Common myeloid progenitor, CD34-positive (primary cell): ENCODE measurements at regions not wholly inside any gene's neighbourhood (a gene's known extent, or its start where the extent isn't known, plus 50 kb on each side); places are given as distances from the start of the nearest gene placed in this dataset.

ENCODE experiments used
- CTCF ChIA-PET: fragments of 350-600 bp; sonication (Branson Sonifier 250); formaldehyde crosslinking; loops from one replicate; lab custom pipeline; 2021; ENCODE audit warnings: antibody characterized with exemption; lab: Charles Lee
- POLR2A ChIA-PET: fragments of 350-600 bp; sonication (Branson Sonifier 250); formaldehyde crosslinking; loops from one replicate; lab custom pipeline; 2021; ENCODE audit warnings: antibody characterized with exemption; lab: Charles Lee
- DNase-seq, 3 donors: peaks; one replicate each; pipeline versions ENCODE4 v3.0.0 to v3.0.0-alpha.2; 2013
- H3K27ac ChIP-seq, 2 experiments: 1 replicate in 1 of 2; 2 replicates in 1 of 2; pipeline ENCODE4 v1.7.0; 2013; ENCODE audit warnings: inconsistent platforms in 2 of 2, low read length in 2 of 2, mild to moderate bottlenecking in 2 of 2, low read depth in 1 of 2, moderate library complexity in 1 of 2; ENCODE audit not compliant: severe bottlenecking in 2 of 2, insufficient read depth in 1 of 2, poor library complexity in 1 of 2
- H3K27me3 ChIP-seq, 5 experiments: replicated peaks in 2 of 5; 1 replicate in 3 of 5; 2 replicates in 2 of 5; pipeline versions ENCODE4 v1.6.1 to v1.7.0; 2013; ENCODE audit warnings: low read length in 4 of 5, mild to moderate bottlenecking in 2 of 5, moderate library complexity in 2 of 5, inconsistent platforms in 1 of 5; ENCODE audit not compliant: insufficient read depth in 5 of 5, control insufficient read depth in 4 of 5
- H3K36me3 ChIP-seq, 4 experiments: 1 replicate in 2 of 4; 2 replicates in 2 of 4; pipeline versions ENCODE4 v1.6.1 to v1.7.0; 2013; ENCODE audit warnings: low read length in 3 of 4, control low read depth in 1 of 4, mild to moderate bottlenecking in 1 of 4; ENCODE audit not compliant: control insufficient read depth in 4 of 4, insufficient read depth in 4 of 4
- H3K4me1 ChIP-seq, 4 experiments: 1 replicate in 3 of 4; 2 replicates in 1 of 4; pipeline versions ENCODE4 v1.6.1 to v1.7.1; 2013; ENCODE audit warnings: low read length in 3 of 4, mild to moderate bottlenecking in 3 of 4, control low read depth in 1 of 4, inconsistent platforms in 1 of 4, moderate library complexity in 1 of 4; ENCODE audit not compliant: control insufficient read depth in 4 of 4, insufficient read depth in 4 of 4; ENCODE audit errors: control extremely low read depth in 1 of 4
- H3K4me3 ChIP-seq, 7 experiments: 1 replicate in 4 of 7; 2 replicates in 3 of 7; pipeline versions ENCODE4 v1.5.1 to v1.7.0; 2013; ENCODE audit warnings: mild to moderate bottlenecking in 7 of 7, low read length in 6 of 7, moderate library complexity in 6 of 7, inconsistent platforms in 2 of 7, low read depth in 2 of 7, control low read depth in 1 of 7; ENCODE audit not compliant: insufficient read depth in 4 of 7, control insufficient read depth in 1 of 7; ENCODE audit errors: extremely low read depth in 1 of 7
- H3K9me3 ChIP-seq, 5 experiments: 1 replicate in 4 of 5; 2 replicates in 1 of 5; pipeline versions ENCODE4 v1.6.1 to v1.7.1; 2013; ENCODE audit warnings: low read length in 4 of 5, mild to moderate bottlenecking in 2 of 5, inconsistent platforms in 1 of 5, low read depth in 1 of 5, moderate library complexity in 1 of 5; ENCODE audit not compliant: control insufficient read depth in 4 of 5, insufficient read depth in 2 of 5; ENCODE audit errors: control extremely low read depth in 1 of 5
- WGBS: methylation state at CpG from one replicate; pipeline ENCODE4 v1.1.5; 2013; ENCODE audit not compliant: insufficient coverage; 5-methylcytosine and 5-hydroxymethylcytosine counted together

GRCh38 chr14:83689265-83689664, 1840.7 kb upstream of the FLRT2 start:
- DNase-seq, result no peak
- Histone ChIP-seq H3K36me3 (no peaks in the 10 kb centered on the region), H3K9me3 (no peaks in the 10 kb centered on the region), H3K4me3 (no peak overlapping the region), H3K27ac (no peak overlapping the region), H3K4me1 (no peaks in the 10 kb centered on the region), H3K27me3 (no peaks in the 10 kb centered on the region)
- POLR2A ChIA-PET, result no interaction called here
- WGBS, result no CpG with 5 or more reads among the region's 1 CpG
- CTCF ChIA-PET, result no interaction called here

DNA sequence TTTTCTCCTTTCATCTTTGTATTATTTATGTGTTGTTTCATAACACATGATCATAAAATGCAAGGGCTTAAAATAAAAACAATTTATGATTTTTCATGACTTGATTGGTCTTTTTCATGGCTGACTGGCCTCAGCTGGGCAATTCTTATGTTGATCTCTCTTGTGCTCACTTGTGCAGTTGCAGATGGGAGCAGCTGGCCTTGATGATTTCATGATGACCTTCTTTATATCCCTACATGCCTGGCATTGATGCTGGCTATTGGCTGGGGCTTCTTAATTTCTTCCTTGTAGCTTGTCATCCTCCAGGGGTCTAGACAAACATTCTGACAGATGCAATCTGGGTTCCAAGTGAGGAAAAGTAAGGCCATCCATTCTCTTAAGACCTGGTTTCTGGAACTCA, 1832.8 kb upstream of the FLRT2 start:
- Histone ChIP-seq H3K27ac (no peak overlapping the region), H3K9me3 (no peaks in the 10 kb centered on the region), H3K4me1 (no peaks in the 10 kb centered on the region), H3K36me3 (no peaks in the 10 kb centered on the region), H3K27me3 (no peaks in the 10 kb centered on the region), H3K4me3 (no peak overlapping the region)
- CTCF ChIA-PET, result no interaction called here
- POLR2A ChIA-PET, result no interaction called here
- DNase-seq, result no peak

GRCh38 chr14:83702619-83703018, 1827.3 kb upstream of the FLRT2 start:
- Histone ChIP-seq H3K27me3 (no peaks in the 10 kb centered on the region), H3K9me3 (no peaks in the 10 kb centered on the region), H3K4me1 (no peaks in the 10 kb centered on the region), H3K4me3 (no peak overlapping the region), H3K36me3 (no peaks in the 10 kb centered on the region), H3K27ac (no peak overlapping the region)
- CTCF ChIA-PET, result no interaction called here
- WGBS, result no CpG with 5 or more reads among the region's 1 CpG
- DNase-seq, result no peak
- POLR2A ChIA-PET, result no interaction called here

- Histone ChIP-seq H3K36me3 (no peaks in the 10 kb centered on the region), H3K27ac (no peak overlapping the region), H3K4me3 (no peak overlapping the region), H3K4me1 (no peaks in the 10 kb centered on the region), H3K9me3 (no peaks in the 10 kb centered on the region), H3K27me3 (no peaks in the 10 kb centered on the region)
- no peak for DNase-seq
- POLR2A ChIA-PET, result no interaction called here
- WGBS, result 68% methylated on average over 2 of the region's 4 CpGs
- CTCF ChIA-PET, result no interaction called here
Measured at GRCh38 chr14:83706231-83706954, 1823.6 kb upstream of the FLRT2 start.

DNA sequence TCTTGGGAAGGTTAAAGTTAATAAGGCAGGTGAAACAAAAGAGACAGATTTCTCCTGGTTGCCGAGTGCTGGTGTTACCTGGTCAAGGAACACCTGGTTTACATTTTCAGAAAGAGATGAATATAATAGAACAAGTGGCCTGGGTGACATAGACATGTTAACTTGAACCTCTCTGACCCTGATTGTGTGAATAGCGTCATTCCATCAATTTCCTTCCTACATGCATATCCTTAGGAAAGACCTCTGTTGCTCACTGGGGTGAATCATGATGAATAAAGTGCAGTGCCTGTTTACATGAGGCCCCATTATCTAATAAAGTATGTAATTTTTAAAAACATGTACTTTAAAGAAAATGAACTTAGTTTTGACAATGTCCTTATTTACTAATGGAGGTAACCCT, 1822.9 kb upstream of the FLRT2 start:
- no peak for DNase-seq
- H3K27ac ChIP-seq, result no peak overlapping the region
- WGBS, result 100% methylated on average over 1 of the region's 2 CpGs
- H3K27me3 ChIP-seq, result no peaks in the 10 kb centered on the region
- H3K9me3 ChIP-seq, result no peaks in the 10 kb centered on the region
- H3K36me3 ChIP-seq, result no peaks in the 10 kb centered on the region
- ChIA-PET CTCF (no interaction called here), POLR2A (no interaction called here)
- no peaks in the 10 kb centered on the region for H3K4me1 ChIP-seq
- no peak overlapping the region for H3K4me3 ChIP-seq

GRCh38 chr14:83709116-83709515, 1820.8 kb upstream of the FLRT2 start:
- POLR2A ChIA-PET, result no interaction called here
- no peaks in the 10 kb centered on the region for H3K9me3 ChIP-seq
- CTCF ChIA-PET, result no interaction called here
- no peak overlapping the region for H3K27ac ChIP-seq
- DNase-seq, result no peak
- no peaks in the 10 kb centered on the region for H3K27me3 ChIP-seq
- H3K36me3 ChIP-seq, result no peaks in the 10 kb centered on the region
- no peak overlapping the region for H3K4me3 ChIP-seq
- no peaks in the 10 kb centered on the region for H3K4me1 ChIP-seq

DNA sequence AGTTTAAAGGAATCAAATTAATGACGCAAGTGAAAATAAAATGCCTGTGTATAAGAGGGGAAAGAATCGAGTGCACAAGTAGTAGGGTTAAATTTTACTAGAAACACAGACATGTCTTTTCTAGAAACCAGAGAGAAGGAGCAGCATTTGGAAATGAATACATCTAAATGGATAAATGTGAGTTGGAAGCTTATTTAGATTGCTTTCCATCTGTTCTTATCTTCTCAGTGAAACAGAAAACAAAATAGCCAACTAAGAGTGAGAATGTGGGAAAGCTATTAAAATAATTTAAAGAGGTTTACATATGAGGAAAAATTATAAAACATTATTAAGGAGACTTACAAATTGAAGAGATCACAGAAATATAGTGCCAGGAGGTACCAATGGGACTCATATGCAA, 1818.9 kb upstream of the FLRT2 start:
- ChIA-PET CTCF (interaction anchor here (1.0 kb wide), 1 partner anchor 11 kb away, joined by 3 read pairs; no protein-coding TSS in a partner anchor), POLR2A (no interaction called here)
- no peaks in the 10 kb centered on the region for H3K36me3 ChIP-seq
- H3K27me3 ChIP-seq, result no peaks in the 10 kb centered on the region
- H3K4me3 ChIP-seq, result no peak overlapping the region
- no peak for DNase-seq
- WGBS, result 92% methylated on average over 2 of the region's 2 CpGs
- no peaks in the 10 kb centered on the region for H3K4me1 ChIP-seq
- no peaks in the 10 kb centered on the region for H3K9me3 ChIP-seq
- H3K27ac ChIP-seq, result no peak overlapping the region
